ENCODE measurements at regions not wholly inside any gene's neighbourhood (a gene's known extent, or its start where the extent isn't known, plus 50 kb on each side); places are given as distances from the start of the nearest gene placed in this dataset.

GRCh38 chr14:34212172-34212929 is 249.7 kb downstream of the SPTSSA start:
- DNase-seq (ENCODE audit: low spot score), result peak; percentile 53

DNA sequence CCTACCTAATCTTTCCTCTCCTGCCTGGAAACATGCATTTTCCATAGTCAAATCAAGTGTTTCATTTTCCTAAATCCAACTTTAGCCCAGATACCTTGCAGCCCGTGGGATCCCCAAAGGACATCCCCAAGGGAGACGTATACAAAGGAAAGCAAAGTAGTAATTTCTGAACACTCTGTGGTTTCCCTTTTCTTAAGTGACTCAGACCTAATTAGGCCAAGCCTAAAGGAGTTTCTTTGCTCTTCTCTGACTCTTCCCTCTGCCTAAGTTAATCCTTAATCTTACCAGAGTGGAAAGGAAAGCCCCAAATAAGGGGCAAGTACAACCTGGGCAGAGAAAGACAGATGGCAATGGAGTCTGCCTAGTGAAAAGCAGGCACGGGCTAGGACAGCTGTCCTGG is 250.3 kb downstream of the SPTSSA start:
- DNase-seq (ENCODE audit: low spot score), result peak; percentile 44

- no peak for DNase-seq (ENCODE audit: low spot score)
These were observed 253.5 kb downstream of the SPTSSA start for GRCh38 chr14:34208532-34208931.

DNA sequence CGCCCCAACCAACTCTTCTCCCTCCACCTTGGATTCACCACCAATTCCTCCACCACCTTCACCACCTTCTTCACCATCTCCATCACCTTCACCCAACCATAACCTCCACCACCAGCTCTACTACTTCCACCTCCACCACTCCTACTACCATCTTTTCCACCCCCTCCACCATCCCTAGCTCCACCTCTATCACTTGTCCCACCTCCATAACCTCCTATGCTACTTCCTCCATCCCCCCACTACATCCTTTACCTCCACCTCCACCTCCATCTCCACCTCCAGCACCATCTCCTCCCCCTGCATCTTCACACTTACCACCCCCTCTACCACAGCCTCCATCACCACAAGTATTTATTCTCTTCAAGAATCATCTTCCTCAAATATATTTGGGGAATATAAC is 254.9 kb upstream of the EGLN3 start:
- DNase-seq (ENCODE audit: low spot score), result no peak

- no peak for DNase-seq (ENCODE audit: low spot score)
These were observed 253.9 kb upstream of the EGLN3 start for GRCh38 chr14:34204774-34205173.

- DNase-seq (ENCODE audit: low spot score), result no peak
These were observed 252.4 kb upstream of the EGLN3 start for GRCh38 chr14:34203251-34203722.

- peak; percentile 18 for DNase-seq (ENCODE audit: low spot score)
These were observed 251.2 kb upstream of the EGLN3 start for GRCh38 chr14:34201909-34202637.

DNA sequence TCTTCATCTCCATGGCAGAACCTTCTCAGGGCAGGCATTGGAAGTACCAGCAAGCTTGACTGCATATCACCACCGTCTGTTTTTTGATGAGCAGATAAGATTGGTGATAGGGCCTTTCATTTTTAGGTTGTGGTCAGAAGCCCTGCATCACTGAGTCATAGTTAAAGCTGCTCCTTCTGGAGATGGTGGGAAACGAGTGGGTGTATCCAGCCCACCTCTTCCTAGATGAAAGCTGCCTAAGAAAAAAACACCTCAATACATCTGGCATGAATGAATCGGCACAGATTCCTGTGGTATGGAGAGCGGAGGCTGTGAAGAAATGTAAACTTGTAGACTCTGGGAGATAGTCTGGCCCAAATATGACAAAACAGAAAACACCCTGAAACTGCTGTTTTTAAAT is 248.7 kb upstream of the EGLN3 start:
- peak; percentile 52 for DNase-seq (ENCODE audit: low spot score)

DNA sequence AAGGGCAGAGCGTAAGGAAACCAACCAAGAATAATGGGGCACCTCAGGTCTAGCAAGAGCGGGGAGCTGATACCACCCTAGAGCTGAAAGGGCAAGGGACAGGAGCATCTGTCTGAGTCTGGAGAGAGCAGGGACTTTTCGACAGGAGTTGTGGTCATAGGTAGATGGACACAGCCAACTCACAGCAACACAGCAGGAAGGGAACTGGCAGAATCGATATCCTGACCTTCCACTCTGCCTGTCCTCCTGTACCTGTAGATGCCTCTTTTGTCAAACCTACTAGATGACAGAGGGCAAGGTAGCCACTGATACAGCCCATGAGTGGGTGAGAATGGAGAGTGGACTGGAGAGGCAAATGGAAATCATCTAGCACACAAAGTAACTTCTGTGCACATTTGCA is 247.2 kb upstream of the EGLN3 start:
- no peak for DNase-seq (ENCODE audit: low spot score)

DNA sequence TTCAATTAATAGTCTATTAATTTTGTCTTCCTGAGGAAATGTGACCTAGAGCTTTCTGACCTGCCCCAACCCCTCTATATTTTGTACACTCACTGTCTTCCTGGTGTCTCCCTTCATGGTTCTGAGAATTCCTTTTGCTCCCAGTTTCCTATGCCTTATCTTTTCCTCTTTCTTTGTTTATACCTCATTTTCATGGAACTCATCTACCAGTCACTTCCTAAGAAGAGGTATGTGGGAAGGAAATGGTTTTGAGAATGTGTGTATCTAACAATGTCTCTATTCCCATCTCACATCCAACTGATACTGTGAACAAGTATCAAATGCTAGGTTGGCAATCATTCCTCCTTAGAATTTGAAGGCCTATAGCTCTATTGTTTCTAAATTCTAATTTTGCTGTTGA is 245.1 kb upstream of the EGLN3 start:
- DNase-seq (ENCODE audit: low spot score), result no peak

- no peak for DNase-seq (ENCODE audit: low spot score)
These were observed 239.8 kb upstream of the EGLN3 start for GRCh38 chr14:34190717-34191116.

DNA sequence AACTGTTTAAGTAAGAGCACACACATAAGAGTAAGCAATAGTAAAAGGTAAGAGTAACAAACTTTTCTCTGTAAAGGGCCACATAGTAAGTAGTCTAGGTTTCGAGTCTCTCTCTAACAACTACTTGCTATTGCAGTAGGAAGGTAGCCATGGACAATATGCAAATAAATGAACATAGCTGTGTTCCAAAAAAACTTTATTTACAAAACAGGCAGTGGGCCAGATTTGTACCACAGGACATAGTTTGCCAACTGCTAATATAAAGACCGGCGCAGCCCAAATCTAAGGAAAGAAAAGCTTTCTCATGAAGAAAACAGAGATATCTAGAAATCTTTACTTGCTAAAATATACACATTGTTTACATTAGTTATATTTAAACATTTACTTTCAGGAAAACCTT is 239.0 kb upstream of the EGLN3 start:
- no peak for DNase-seq (ENCODE audit: low spot score)

DNA sequence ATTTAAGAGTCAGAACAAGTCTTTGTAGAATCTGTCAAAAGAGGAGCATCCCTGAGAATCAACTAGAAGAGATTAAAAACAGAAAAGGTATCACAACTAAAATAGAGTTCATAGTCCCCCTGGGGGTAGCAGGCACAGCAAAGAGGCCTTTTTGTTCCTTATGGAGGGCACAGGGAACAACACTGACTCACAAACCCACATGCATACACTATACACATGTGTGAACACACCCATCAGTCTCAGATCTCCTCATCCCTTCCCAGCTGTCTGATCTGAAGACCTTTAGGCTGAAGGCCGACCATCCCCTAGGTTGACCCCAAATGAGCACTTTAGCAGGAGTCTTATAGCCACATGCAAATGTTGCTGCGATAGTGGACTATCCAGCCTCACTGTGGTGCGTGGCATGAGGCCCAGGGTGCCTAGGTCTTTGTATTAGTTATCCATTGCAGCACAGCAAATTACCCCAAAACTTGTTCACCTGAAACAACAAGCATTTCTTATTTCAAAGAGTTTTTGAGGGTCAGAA is 236.7 kb upstream of the EGLN3 start:
- no peak for DNase-seq (ENCODE audit: low spot score)

DNA sequence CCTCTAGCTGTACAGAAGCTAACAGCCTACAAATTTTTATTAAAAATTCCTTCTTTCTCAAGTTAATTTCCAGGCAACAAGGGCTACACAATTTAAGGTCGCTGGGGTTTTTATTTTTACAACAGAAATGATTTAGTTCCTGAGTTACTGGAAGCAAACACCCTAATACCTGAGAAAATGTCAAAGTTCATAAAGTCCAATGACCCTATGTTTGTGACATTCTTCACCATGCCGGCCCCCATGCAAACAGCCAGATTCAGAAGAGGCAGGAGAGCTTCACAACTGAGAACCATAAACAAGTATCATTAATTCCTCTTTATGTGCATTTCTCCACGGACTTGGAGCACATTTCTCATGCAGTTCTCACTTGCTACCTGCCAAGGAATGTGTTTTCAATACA is 236.2 kb upstream of the EGLN3 start:
- no peak for DNase-seq (ENCODE audit: low spot score)

DNA sequence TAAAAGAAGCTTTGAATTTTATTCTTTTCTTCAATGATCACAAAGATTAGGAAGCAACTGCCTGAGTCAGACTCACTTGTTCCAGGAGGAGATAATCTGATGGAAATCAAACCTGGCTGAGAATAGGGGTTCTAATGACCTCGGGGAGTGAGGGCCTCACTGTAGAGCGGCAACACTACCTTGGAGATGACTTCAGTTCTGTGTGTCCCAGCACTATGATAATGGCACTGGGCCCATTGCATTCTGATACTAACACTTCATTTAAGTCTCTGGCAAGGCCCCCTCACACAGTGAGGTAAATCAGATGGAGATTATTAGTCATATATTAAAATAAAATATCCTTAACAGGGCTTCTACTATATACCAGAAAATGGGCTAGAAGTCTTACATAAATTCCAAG is 233.3 kb upstream of the EGLN3 start:
- no peak for DNase-seq (ENCODE audit: low spot score)

DNA sequence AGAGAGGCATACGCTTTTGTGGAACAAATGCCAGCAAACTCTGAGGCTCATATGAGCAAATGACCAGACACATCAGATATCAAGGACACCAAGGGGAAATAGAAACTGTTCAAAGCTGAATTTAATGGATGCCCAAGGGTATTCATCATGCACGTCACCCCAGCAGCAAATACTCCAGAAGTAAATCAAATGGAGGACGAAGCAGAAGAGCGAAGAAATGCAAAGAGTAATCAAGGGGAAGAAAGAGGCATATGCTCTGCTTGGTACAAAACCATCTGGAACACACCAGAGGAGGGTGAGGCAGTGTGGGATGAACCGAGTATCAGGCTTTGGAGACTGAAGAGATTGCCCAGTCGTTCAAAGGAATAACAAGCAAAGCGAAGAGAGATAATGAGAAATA is 232.6 kb upstream of the EGLN3 start:
- DNase-seq (ENCODE audit: low spot score), result no peak

- no peak for DNase-seq (ENCODE audit: low spot score)
These were observed 230.5 kb upstream of the EGLN3 start for GRCh38 chr14:34181338-34181737.

- DNase-seq (ENCODE audit: low spot score), result no peak
These were observed 230.0 kb upstream of the EGLN3 start for GRCh38 chr14:34180869-34181268.

GRCh38 chr14:34180434-34180833 is 229.6 kb upstream of the EGLN3 start:
- no peak for DNase-seq (ENCODE audit: low spot score)

- DNase-seq (ENCODE audit: low spot score), result no peak
These were observed 228.9 kb upstream of the EGLN3 start for GRCh38 chr14:34179727-34180126.

DNA sequence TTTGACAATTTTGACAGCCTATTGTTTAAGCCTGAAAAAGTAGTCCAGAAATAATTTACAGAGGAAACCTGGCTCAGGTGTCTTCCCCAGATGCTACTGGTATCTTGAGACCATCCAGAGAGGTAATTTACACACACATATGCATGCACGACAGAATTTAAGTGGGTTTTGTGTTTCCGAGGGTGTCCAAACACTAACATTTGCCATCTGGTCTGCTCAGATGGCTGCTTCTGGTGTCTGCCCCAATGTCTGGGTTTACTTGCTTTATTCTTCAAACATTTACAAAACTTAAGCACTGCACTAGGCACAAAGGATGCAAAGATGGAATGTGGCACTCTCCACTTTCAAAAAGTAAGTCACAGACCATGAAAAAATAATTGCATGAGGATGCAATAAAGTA is 226.6 kb upstream of the EGLN3 start:
- no peak for DNase-seq (ENCODE audit: low spot score)

DNA sequence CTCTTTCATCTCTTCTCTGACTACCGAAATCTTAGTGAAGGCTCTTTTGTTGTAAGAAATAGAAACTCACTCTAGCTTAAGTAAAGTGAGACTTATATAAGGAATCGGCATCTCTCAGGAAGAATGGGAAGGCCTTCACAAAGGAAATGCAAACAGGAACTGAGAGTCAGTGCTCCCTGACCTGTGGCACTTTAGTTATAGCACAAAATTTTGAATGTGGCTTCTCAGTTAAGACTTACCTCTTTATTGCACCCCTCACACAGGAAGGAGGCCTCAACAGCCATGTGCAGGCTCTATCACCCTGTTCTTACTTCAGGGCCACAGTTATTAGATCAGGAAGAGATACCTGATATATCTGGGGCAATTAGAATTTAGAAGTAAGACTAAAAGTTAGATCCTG is 224.7 kb upstream of the EGLN3 start:
- DNase-seq (ENCODE audit: low spot score), result no peak

- DNase-seq (ENCODE audit: low spot score), result no peak
These were observed 224.1 kb upstream of the EGLN3 start for GRCh38 chr14:34174973-34175372.

Data from activated CD4-positive, alpha-beta T cell treated with anti-CD3 and anti-CD28 coated beads, Interleukin-2, Interleukin-4, amounts not matched to agents 100 ng/mL and 50 ng/mL, durations not matched to agents 16 hours and 8 hours (primary cell).